GM23338 (cell line): ENCODE measurements at regions not wholly inside any gene's neighbourhood (a gene's known extent, or its start where the extent isn't known, plus 50 kb on each side); places are given as distances from the start of the nearest gene placed in this dataset.

Experiments used
- ATAC-seq: fragments of 200-7000 bp; cut with Tn5 transposase; 3 replicates; pipeline ENCODE4 v1.9.1; 2020
- DNase-seq: peaks from one replicate; pipeline ENCODE4 v3.0.0-alpha.2; 2015; ENCODE audit warnings: low spot score
- H2AFZ ChIP-seq: fragments of 200-600 bp; sonication (generic); 2 replicates; pipeline ENCODE4 v1.8.0; 2016; ENCODE audit warnings: antibody characterized with exemption, mild to moderate bottlenecking, moderate library complexity
- H3F3A ChIP-seq: fragments of 200-600 bp; sonication (generic); replicated peaks from 2 replicates; pipeline ENCODE4 v1.8.0; 2017; ENCODE audit warnings: antibody characterized with exemption, mixed run types, low read depth
- H3K27ac ChIP-seq: fragments of 200-600 bp; sonication (generic); 2 replicates; pipeline ENCODE4 v1.6.1; 2016; ENCODE audit warnings: low read depth
- H3K27me3 ChIP-seq: fragments of 200-600 bp; sonication (generic); 2 replicates; pipeline ENCODE4 v1.8.0; 2016; ENCODE audit warnings: mild to moderate bottlenecking, mixed run types, moderate library complexity; ENCODE audit not compliant: insufficient read depth
- H3K36me3 ChIP-seq: fragments of 200-600 bp; sonication (generic); 2 replicates; pipeline ENCODE4 v1.8.0; 2016; ENCODE audit warnings: mild to moderate bottlenecking; ENCODE audit not compliant: insufficient read depth
- H3K4me1 ChIP-seq: fragments of 200-600 bp; sonication (generic); 2 replicates; pipeline ENCODE4 v1.8.0; 2016; ENCODE audit warnings: mild to moderate bottlenecking, moderate library complexity; ENCODE audit not compliant: insufficient read depth
- H3K4me2 ChIP-seq: fragments of 200-600 bp; sonication (generic); 2 replicates; pipeline ENCODE4 v1.7.1; 2017; ENCODE audit warnings: mixed run types
- H3K4me3 ChIP-seq: fragments of 200-600 bp; sonication (generic); 2 replicates; pipeline ENCODE4 v1.6.1; 2016; ENCODE audit warnings: mixed run types
- H3K79me2 ChIP-seq: fragments of 200-600 bp; sonication (generic); replicated peaks from 2 replicates; pipeline ENCODE4 v1.8.0; 2017; ENCODE audit warnings: mild to moderate bottlenecking; ENCODE audit not compliant: insufficient read depth
- H3K9me2 ChIP-seq: fragments of 200-600 bp; sonication (generic); 2 replicates; pipeline ENCODE4 v1.8.0; 2017; ENCODE audit not compliant: insufficient read depth
- H4K20me1 ChIP-seq: fragments of 200-600 bp; sonication (generic); replicated peaks from 2 replicates; pipeline ENCODE4 v1.8.0; 2017; ENCODE audit warnings: mild to moderate bottlenecking; ENCODE audit not compliant: insufficient read depth
- H3K27ac Mint-ChIP-seq: 2 replicates; pipeline ENCODE4 v1.8.0; 2020; ENCODE audit warnings: inconsistent platforms, mild to moderate bottlenecking, moderate library complexity, mixed read lengths
- H3K27me3 Mint-ChIP-seq: 3 replicates; pipeline ENCODE4 v1.8.0; 2022; ENCODE audit warnings: low read depth, mild to moderate bottlenecking, moderate library complexity, mixed read lengths, inconsistent platforms; ENCODE audit not compliant: insufficient read depth, poor library complexity
- H3K36me3 Mint-ChIP-seq: 3 replicates; pipeline ENCODE4 v1.8.0; 2021; ENCODE audit warnings: low read depth, mild to moderate bottlenecking, inconsistent platforms, moderate library complexity, mixed read lengths
- H3K4me1 Mint-ChIP-seq: 3 replicates; pipeline ENCODE4 v1.8.0; 2020; ENCODE audit warnings: mild to moderate bottlenecking, inconsistent platforms, mixed read lengths
- H3K4me3 Mint-ChIP-seq: 3 replicates; pipeline ENCODE4 v1.8.0; 2021; ENCODE audit warnings: moderate library complexity, mild to moderate bottlenecking, inconsistent platforms, mixed read lengths
- H3K9me3 Mint-ChIP-seq: 3 replicates; pipeline ENCODE4 v1.8.0; 2020; ENCODE audit warnings: moderate library complexity, mild to moderate bottlenecking, inconsistent platforms, mixed read lengths
- CREB1 ChIP-seq: fragments of 250-450 bp; sonication (Bioruptor Pico); IDR thresholded peaks from 2 replicates; pipeline ENCODE4 v1.5.0; 2020; ENCODE audit warnings: low read depth, mild to moderate bottlenecking, moderate library complexity
- EZH2 ChIP-seq: fragments of 200-600 bp; sonication (generic); IDR thresholded peaks from one replicate; pipeline ENCODE4 v1.8.0; 2017; ENCODE audit warnings: antibody characterized with exemption, mild to moderate bottlenecking, low read depth; ENCODE audit not compliant: unreplicated experiment
- JUNB ChIP-seq: IDR thresholded peaks from one replicate; pipeline ENCODE4 v1.6.1; 2016; ENCODE audit warnings: antibody characterized with exemption; ENCODE audit not compliant: unreplicated experiment
- NANOG ChIP-seq: IDR thresholded peaks from 2 replicates; pipeline ENCODE4 v1.6.1; 2016; ENCODE audit warnings: antibody characterized with exemption, borderline replicate concordance
- POLR2AphosphoS5 ChIP-seq: IDR thresholded peaks from 2 replicates; pipeline ENCODE4 v1.6.1; 2016; ENCODE audit warnings: antibody characterized with exemption, low read depth
- STAT1 ChIP-seq: IDR thresholded peaks from one replicate; pipeline ENCODE4 v1.6.1; 2016; ENCODE audit warnings: antibody characterized with exemption; ENCODE audit not compliant: unreplicated experiment
- ZNF114 ChIP-seq: fragments of 250-450 bp; sonication (Bioruptor Pico); IDR thresholded peaks from 2 replicates; pipeline ENCODE4 v1.5.0; 2020; ENCODE audit warnings: mild to moderate bottlenecking, moderate library complexity
- ZNF331 ChIP-seq: fragments of 250-450 bp; sonication (Bioruptor Pico); IDR thresholded peaks from 2 replicates; pipeline ENCODE4 v1.5.0; 2020; ENCODE audit warnings: low read depth, mild to moderate bottlenecking, moderate library complexity
- TF ChIP-seq, protein P1 (sequence below), 2 experiments: fragments of 200-600 bp in 1 of 2; sonication (generic) in 1 of 2; conservative IDR thresholded peaks; 2 replicates each; pipeline versions ENCODE4 v1.5.1 to v1.6.1; 2016 to 2017; ENCODE audit warnings: antibody characterized with exemption in 2 of 2, low read depth in 2 of 2, mild to moderate bottlenecking in 2 of 2, moderate library complexity in 1 of 2
- TF ChIP-seq, protein P2 (sequence below): IDR thresholded peaks from 2 replicates; pipeline ENCODE4 v1.6.1; 2016; ENCODE audit warnings: antibody characterized with exemption
- TF ChIP-seq, protein P3 (sequence below): IDR thresholded peaks from one replicate; pipeline ENCODE4 v1.6.1; 2018; ENCODE audit warnings: antibody characterized with exemption; ENCODE audit not compliant: unreplicated experiment

- no peak overlapping the region for H2AFZ ChIP-seq
- no peaks in the 10 kb centered on the region for H3K36me3 ChIP-seq
- no peak for TF ChIP-seq EZH2
- no peak for TF ChIP-seq NANOG
- TF ChIP-seq, protein P1, sequence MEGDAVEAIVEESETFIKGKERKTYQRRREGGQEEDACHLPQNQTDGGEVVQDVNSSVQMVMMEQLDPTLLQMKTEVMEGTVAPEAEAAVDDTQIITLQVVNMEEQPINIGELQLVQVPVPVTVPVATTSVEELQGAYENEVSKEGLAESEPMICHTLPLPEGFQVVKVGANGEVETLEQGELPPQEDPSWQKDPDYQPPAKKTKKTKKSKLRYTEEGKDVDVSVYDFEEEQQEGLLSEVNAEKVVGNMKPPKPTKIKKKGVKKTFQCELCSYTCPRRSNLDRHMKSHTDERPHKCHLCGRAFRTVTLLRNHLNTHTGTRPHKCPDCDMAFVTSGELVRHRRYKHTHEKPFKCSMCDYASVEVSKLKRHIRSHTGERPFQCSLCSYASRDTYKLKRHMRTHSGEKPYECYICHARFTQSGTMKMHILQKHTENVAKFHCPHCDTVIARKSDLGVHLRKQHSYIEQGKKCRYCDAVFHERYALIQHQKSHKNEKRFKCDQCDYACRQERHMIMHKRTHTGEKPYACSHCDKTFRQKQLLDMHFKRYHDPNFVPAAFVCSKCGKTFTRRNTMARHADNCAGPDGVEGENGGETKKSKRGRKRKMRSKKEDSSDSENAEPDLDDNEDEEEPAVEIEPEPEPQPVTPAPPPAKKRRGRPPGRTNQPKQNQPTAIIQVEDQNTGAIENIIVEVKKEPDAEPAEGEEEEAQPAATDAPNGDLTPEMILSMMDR (conservative IDR thresholded peaks at IDR 0.05; ENCODE audit: low read depth in 2 of 2): no peak
- TF ChIP-seq ZNF114 (CRISPR knock-in tag): no peak
- TF ChIP-seq ZNF331: no peak
- no peak for TF ChIP-seq STAT1
- no peak for TF ChIP-seq CREB1
- TF ChIP-seq, protein P2, sequence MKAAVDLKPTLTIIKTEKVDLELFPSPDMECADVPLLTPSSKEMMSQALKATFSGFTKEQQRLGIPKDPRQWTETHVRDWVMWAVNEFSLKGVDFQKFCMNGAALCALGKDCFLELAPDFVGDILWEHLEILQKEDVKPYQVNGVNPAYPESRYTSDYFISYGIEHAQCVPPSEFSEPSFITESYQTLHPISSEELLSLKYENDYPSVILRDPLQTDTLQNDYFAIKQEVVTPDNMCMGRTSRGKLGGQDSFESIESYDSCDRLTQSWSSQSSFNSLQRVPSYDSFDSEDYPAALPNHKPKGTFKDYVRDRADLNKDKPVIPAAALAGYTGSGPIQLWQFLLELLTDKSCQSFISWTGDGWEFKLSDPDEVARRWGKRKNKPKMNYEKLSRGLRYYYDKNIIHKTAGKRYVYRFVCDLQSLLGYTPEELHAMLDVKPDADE: no peak
- TF ChIP-seq, protein P3, sequence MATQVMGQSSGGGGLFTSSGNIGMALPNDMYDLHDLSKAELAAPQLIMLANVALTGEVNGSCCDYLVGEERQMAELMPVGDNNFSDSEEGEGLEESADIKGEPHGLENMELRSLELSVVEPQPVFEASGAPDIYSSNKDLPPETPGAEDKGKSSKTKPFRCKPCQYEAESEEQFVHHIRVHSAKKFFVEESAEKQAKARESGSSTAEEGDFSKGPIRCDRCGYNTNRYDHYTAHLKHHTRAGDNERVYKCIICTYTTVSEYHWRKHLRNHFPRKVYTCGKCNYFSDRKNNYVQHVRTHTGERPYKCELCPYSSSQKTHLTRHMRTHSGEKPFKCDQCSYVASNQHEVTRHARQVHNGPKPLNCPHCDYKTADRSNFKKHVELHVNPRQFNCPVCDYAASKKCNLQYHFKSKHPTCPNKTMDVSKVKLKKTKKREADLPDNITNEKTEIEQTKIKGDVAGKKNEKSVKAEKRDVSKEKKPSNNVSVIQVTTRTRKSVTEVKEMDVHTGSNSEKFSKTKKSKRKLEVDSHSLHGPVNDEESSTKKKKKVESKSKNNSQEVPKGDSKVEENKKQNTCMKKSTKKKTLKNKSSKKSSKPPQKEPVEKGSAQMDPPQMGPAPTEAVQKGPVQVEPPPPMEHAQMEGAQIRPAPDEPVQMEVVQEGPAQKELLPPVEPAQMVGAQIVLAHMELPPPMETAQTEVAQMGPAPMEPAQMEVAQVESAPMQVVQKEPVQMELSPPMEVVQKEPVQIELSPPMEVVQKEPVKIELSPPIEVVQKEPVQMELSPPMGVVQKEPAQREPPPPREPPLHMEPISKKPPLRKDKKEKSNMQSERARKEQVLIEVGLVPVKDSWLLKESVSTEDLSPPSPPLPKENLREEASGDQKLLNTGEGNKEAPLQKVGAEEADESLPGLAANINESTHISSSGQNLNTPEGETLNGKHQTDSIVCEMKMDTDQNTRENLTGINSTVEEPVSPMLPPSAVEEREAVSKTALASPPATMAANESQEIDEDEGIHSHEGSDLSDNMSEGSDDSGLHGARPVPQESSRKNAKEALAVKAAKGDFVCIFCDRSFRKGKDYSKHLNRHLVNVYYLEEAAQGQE: no peak
- no peak for TF ChIP-seq POLR2AphosphoS5
- TF ChIP-seq JUNB: no peak
- H3K79me2 ChIP-seq: no peaks in the 10 kb centered on the region
- ATAC-seq (no peak), DNase-seq (no peak)
- no peaks in the 10 kb centered on the region for H3K4me1 ChIP-seq
- peaks cover 4% of the 10 kb centered on the region; the same call in 2 of the 3 replicates for H3K4me1 Mint-ChIP-seq
- H3K27me3 ChIP-seq: no peaks in the 10 kb centered on the region
- peaks cover 2% of the 10 kb centered on the region for H3K27me3 Mint-ChIP-seq
- H3K27ac ChIP-seq: no peak overlapping the region
- no peak overlapping the region for H3K4me3 ChIP-seq
- no peak overlapping the region for H3K4me3 Mint-ChIP-seq
- no peaks in the 10 kb centered on the region; the same call in 2 of the 3 replicates for H3K9me3 Mint-ChIP-seq
- no peaks in the 10 kb centered on the region for H3F3A ChIP-seq
- no peaks in the 10 kb centered on the region for H4K20me1 ChIP-seq
- no peaks in the 10 kb centered on the region for H3K9me2 ChIP-seq
- H3K27ac Mint-ChIP-seq: no peak overlapping the region
- H3K4me2 ChIP-seq: no peak overlapping the region
- no peaks in the 10 kb centered on the region; the same call in 2 of the 3 replicates for H3K36me3 Mint-ChIP-seq
Measured at GRCh38 chr6:904994-905393, 212.1 kb upstream of the EXOC2 start.
